ENCODE measurements at regions not wholly inside any gene's neighbourhood (a gene's known extent, or its start where the extent isn't known, plus 50 kb on each side); places are given as distances from the start of the nearest gene placed in this dataset.

GRCh38 chr14:81723956-81724355 lies 190.3 kb upstream of the SEL1L start:
- TF ChIP-seq, protein P1, sequence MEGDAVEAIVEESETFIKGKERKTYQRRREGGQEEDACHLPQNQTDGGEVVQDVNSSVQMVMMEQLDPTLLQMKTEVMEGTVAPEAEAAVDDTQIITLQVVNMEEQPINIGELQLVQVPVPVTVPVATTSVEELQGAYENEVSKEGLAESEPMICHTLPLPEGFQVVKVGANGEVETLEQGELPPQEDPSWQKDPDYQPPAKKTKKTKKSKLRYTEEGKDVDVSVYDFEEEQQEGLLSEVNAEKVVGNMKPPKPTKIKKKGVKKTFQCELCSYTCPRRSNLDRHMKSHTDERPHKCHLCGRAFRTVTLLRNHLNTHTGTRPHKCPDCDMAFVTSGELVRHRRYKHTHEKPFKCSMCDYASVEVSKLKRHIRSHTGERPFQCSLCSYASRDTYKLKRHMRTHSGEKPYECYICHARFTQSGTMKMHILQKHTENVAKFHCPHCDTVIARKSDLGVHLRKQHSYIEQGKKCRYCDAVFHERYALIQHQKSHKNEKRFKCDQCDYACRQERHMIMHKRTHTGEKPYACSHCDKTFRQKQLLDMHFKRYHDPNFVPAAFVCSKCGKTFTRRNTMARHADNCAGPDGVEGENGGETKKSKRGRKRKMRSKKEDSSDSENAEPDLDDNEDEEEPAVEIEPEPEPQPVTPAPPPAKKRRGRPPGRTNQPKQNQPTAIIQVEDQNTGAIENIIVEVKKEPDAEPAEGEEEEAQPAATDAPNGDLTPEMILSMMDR (IDR thresholded peaks at IDR 0.05) = no peak
- no peak for TF ChIP-seq POLR2A (IDR thresholded peaks at IDR 0.05)
